Lung (tissue), 11 donors: ENCODE measurements at regions not wholly inside any gene's neighbourhood (a gene's known extent, or its start where the extent isn't known, plus 50 kb on each side); places are given as distances from the start of the nearest gene placed in this dataset.

ENCODE experiments used
- ATAC-seq: fragments of 200-7000 bp; cut with Tn5 transposase; one replicate; pipeline ENCODE4 v1.9.1; 2020; ENCODE audit warnings: moderate number of reproducible peaks; ENCODE audit not compliant: insufficient read depth, low FRiP score
- DNase-seq, 3 donors: peaks; one replicate each; pipeline ENCODE4 v3.0.0-alpha.2; 2013 to 2017
- H3K27ac ChIP-seq, 2 donors: one replicate each; pipeline ENCODE4 v1.5.1; 2013; ENCODE audit warnings: mild to moderate bottlenecking in 2 of 2, moderate library complexity in 2 of 2, control low read depth in 1 of 2, inconsistent platforms in 1 of 2, low read depth in 1 of 2, low read length in 1 of 2
- H3K27me3 ChIP-seq, 3 donors: one replicate each; pipeline ENCODE4 v1.5.1; 2013; ENCODE audit warnings: low read length in 2 of 3; ENCODE audit not compliant: control insufficient read depth in 3 of 3, insufficient read depth in 3 of 3
- H3K36me3 ChIP-seq, 4 donors: one replicate each; pipeline ENCODE4 v1.5.1; 2013; ENCODE audit warnings: low read length in 4 of 4, mild to moderate bottlenecking in 1 of 4, moderate library complexity in 1 of 4; ENCODE audit not compliant: control insufficient read depth in 4 of 4, insufficient read depth in 4 of 4
- H3K4me1 ChIP-seq, 5 donors: one replicate each; pipeline ENCODE4 v1.5.1; 2013; ENCODE audit warnings: low read length in 5 of 5, mild to moderate bottlenecking in 2 of 5, moderate library complexity in 1 of 5; ENCODE audit not compliant: control insufficient read depth in 5 of 5, insufficient read depth in 5 of 5
- H3K4me3 ChIP-seq: one replicate; pipeline ENCODE4 v1.5.1; 2013; ENCODE audit warnings: mild to moderate bottlenecking, control low read depth, moderate library complexity
- H3K9ac ChIP-seq, 2 donors: one replicate each; pipeline ENCODE4 v1.5.1; 2013; ENCODE audit warnings: low read length in 2 of 2, control low read depth in 1 of 2; ENCODE audit not compliant: insufficient read depth in 1 of 2
- H3K9me3 ChIP-seq, 4 donors: one replicate each; pipeline ENCODE4 v1.5.1; 2013; ENCODE audit warnings: low read length in 3 of 4, mild to moderate bottlenecking in 1 of 4, moderate library complexity in 1 of 4; ENCODE audit not compliant: control insufficient read depth in 4 of 4, insufficient read depth in 3 of 4
- WGBS, 2 donors: extraction: QIAGEN DNeasy Blood & Tissue Kit; methylation state at CpG; one replicate each; pipeline ENCODE4 v1.1.7; 2013; 5-methylcytosine and 5-hydroxymethylcytosine counted together
- TF ChIP-seq, protein P1 (sequence below): IDR thresholded peaks from 2 replicates; pipeline ENCODE4 v1.5.1; 2012; ENCODE audit warnings: mild to moderate bottlenecking; ENCODE audit errors: control extremely low read depth, extremely low read depth
- donor health status: control.
- donor health status: control.
- donor health status: Bipolar disorder and iron deficiency.
- donor health status: healthy.
- donor health status: DM: yes; HTN: yes; CAD: no.

DNA sequence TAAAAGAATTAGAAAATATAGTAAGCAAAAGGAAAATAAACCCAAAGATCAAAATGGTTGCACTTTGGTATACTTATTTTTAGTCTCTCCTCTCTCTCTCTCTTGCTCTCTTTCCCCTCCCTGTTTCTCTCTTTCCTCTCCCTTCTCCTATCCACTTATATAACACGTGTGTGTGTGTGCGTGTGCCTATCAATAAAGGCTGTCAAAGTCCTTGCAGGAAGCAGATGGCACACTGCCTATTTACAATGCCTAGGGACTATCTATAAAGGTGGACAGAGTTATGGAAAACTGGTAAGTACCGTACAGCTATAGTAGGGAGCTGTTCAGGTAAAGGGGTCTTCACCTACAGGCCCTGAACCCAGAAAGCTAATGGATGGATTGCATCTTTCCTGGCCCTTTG, 161.6 kb downstream of the SQOR start:
- H3K27me3 ChIP-seq = no peaks in the 10 kb centered on the region
- no peak overlapping the region for H3K9ac ChIP-seq
- H3K4me3 ChIP-seq = no peak overlapping the region
- no peaks in the 10 kb centered on the region for H3K9me3 ChIP-seq
- TF ChIP-seq, protein P1, sequence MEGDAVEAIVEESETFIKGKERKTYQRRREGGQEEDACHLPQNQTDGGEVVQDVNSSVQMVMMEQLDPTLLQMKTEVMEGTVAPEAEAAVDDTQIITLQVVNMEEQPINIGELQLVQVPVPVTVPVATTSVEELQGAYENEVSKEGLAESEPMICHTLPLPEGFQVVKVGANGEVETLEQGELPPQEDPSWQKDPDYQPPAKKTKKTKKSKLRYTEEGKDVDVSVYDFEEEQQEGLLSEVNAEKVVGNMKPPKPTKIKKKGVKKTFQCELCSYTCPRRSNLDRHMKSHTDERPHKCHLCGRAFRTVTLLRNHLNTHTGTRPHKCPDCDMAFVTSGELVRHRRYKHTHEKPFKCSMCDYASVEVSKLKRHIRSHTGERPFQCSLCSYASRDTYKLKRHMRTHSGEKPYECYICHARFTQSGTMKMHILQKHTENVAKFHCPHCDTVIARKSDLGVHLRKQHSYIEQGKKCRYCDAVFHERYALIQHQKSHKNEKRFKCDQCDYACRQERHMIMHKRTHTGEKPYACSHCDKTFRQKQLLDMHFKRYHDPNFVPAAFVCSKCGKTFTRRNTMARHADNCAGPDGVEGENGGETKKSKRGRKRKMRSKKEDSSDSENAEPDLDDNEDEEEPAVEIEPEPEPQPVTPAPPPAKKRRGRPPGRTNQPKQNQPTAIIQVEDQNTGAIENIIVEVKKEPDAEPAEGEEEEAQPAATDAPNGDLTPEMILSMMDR = no peak
- DNase-seq (no peak), ATAC-seq (no peak)
- 51 to 58% methylated on average over 3 of the region's 3 CpGs for WGBS, 2 donors
- peaks cover 0 to 3% (median 0%) of the 10 kb centered on the region in 5 donors for H3K4me1 ChIP-seq
- H3K36me3 ChIP-seq = no peaks in the 10 kb centered on the region
- H3K27ac ChIP-seq = no peak overlapping the region

- DNase-seq (no peak), ATAC-seq (no peak)
- Histone ChIP-seq H3K9me3 (no peaks in the 10 kb centered on the region), H3K9ac (no peak overlapping the region), H3K4me1 (peaks cover 0 to 3% (median 0%) of the 10 kb centered on the region in 5 donors), H3K4me3 (no peak overlapping the region), H3K27ac (no peak overlapping the region), H3K36me3 (no peaks in the 10 kb centered on the region), H3K27me3 (no peaks in the 10 kb centered on the region)
- TF ChIP-seq, protein P1 = no peak
- WGBS, 2 donors = 76 to 77% methylated on average over 3 of the region's 3 CpGs
These were observed 164.7 kb downstream of the SQOR start for GRCh38 chr15:45799508-45799907.

- Histone ChIP-seq H3K27ac (no peak overlapping the region), H3K9ac (no peak overlapping the region), H3K9me3 (no peaks in the 10 kb centered on the region), H3K36me3 (no peaks in the 10 kb centered on the region), H3K4me3 (no peak overlapping the region), H3K27me3 (no peaks in the 10 kb centered on the region), H3K4me1 (no peaks in the 10 kb centered on the region)
- TF ChIP-seq, protein P1 = no peak
- WGBS, 2 donors = 85 to 89% methylated on average over 4 of the region's 4 CpGs
- ATAC-seq (no peak), DNase-seq (no peak)
These were observed 166.7 kb downstream of the SQOR start for GRCh38 chr15:45801543-45801942.

DNA sequence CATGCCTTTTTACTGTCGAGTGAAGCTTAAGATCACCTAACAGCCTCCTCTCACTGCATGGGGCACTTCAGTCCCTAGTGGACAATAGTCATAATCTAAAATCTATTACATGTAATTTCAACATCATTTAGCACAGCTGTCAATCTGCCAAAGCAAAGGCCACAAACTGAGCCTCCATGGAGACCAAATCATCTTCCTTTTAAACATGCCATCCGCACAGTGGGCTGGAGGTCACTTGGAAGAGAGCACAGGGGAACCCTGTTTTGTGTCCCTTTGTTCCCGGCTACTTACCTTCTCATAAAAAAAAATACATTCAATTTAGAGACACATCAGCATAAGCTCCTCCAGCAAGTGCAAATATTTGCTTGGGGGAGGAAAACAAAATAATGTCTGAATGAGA, 167.3 kb downstream of the SQOR start:
- WGBS, 2 donors = 70 to 83% methylated on average over 3 of the region's 3 CpGs
- no peaks in the 10 kb centered on the region for H3K36me3 ChIP-seq
- ATAC-seq (no peak), DNase-seq (no peak)
- no peak overlapping the region for H3K4me3 ChIP-seq
- H3K27me3 ChIP-seq = no peaks in the 10 kb centered on the region
- H3K9ac ChIP-seq = no peak overlapping the region
- TF ChIP-seq, protein P1 = no peak
- no peaks in the 10 kb centered on the region for H3K4me1 ChIP-seq
- no peak overlapping the region for H3K27ac ChIP-seq
- peaks cover 0 to 2% (median 0%) of the 10 kb centered on the region in 4 donors for H3K9me3 ChIP-seq
